HepG2 (cell line): ENCODE measurements at regions not wholly inside any gene's neighbourhood (a gene's known extent, or its start where the extent isn't known, plus 50 kb on each side); places are given as distances from the start of the nearest gene placed in this dataset.

ENCODE experiments used
- ATAC-seq: fragments of 200-7000 bp; cut with Tn5 transposase; 3 replicates; pipeline ENCODE4 v1.9.1; 2020; ENCODE audit warnings: mild to moderate bottlenecking, moderate library complexity
- BruUV-seq: library from RNA; stranded (reverse); fragments of 400-500 nt; replicated peaks from 2 replicates; lab custom pipeline; 2021; lab: Mats Ljungman, UMichigan
- CTCF ChIA-PET: fragments of 300-600 bp; formaldehyde crosslinking; extraction: SDS; loops from one replicate; lab custom pipeline; 2021; ENCODE audit warnings: low total read pairs, inconsistent platforms, low intra/inter-chr PET ratio; lab: Yijun Ruan, JAX
- POLR2A ChIA-PET: fragments of 350-600 bp; sonication (Branson Sonifier 250); formaldehyde crosslinking; loops from one replicate; lab custom pipeline; 2020; ENCODE audit warnings: antibody characterized with exemption, inconsistent platforms; lab: Yijun Ruan, JAX
- DNase-seq: peaks from one replicate; pipeline ENCODE4 v3.0.0-alpha.2; 2015; ENCODE audit warnings: low spot score
- FAIRE-seq: peaks from 3 replicates; lab custom pipeline; 2011; peaks lifted over from hg19 to GRCh38; lab: Jason Lieb, UNC
- H2AFZ ChIP-seq: one replicate; pipeline ENCODE4 v1.6.1; 2011; ENCODE audit warnings: low read length, inconsistent platforms
- H3K27ac ChIP-seq: fragments of 300-600 bp; 3 replicates; pipeline ENCODE4 v1.8.0; 2011; ENCODE audit warnings: mixed run types, mild to moderate bottlenecking, mixed read lengths, low read length, inconsistent platforms; ENCODE audit not compliant: insufficient read depth; ENCODE audit errors: extremely low read length
- H3K27me3 ChIP-seq, 2 experiments: fragments of 200-600 bp in 1 of 2; 2 replicates in 1 of 2; 3 replicates in 1 of 2; pipeline versions ENCODE4 v1.6.0 to v1.8.0; 2011; ENCODE audit warnings: low read length in 2 of 2, mild to moderate bottlenecking in 2 of 2, moderate library complexity in 2 of 2, inconsistent platforms in 1 of 2; ENCODE audit not compliant: insufficient read depth in 2 of 2, control insufficient read depth in 1 of 2
- H3K36me3 ChIP-seq, 2 experiments: fragments of 200-600 bp in 1 of 2; replicated peaks in 1 of 2; 2 replicates in 1 of 2; 3 replicates in 1 of 2; pipeline versions ENCODE4 v1.5.1 to v1.8.0; 2011; ENCODE audit warnings: low read length in 2 of 2, inconsistent platforms in 1 of 2; ENCODE audit not compliant: insufficient read depth in 2 of 2, control insufficient read depth in 1 of 2
- H3K4me1 ChIP-seq: 2 replicates; pipeline ENCODE4 v1.5.1; 2012; ENCODE audit warnings: low read length, inconsistent platforms; ENCODE audit not compliant: insufficient read depth
- H3K4me2 ChIP-seq: 2 replicates; pipeline ENCODE4 v1.6.0; 2011; ENCODE audit warnings: low read depth, low read length, inconsistent platforms
- H3K4me3 ChIP-seq, 3 experiments: fragments of 200-600 bp in 1 of 3; sonication (generic), shearing (Covaris generic) in 1 of 3; replicated peaks in 1 of 3; 2 replicates each; pipeline ENCODE4 v1.5.1; 2011 to 2016; ENCODE audit warnings: low read length in 3 of 3, inconsistent platforms in 2 of 3, low read depth in 2 of 3, mild to moderate bottlenecking in 2 of 3, control low read depth in 1 of 3, mixed read lengths in 1 of 3; ENCODE audit not compliant: insufficient read depth in 1 of 3
- H3K79me2 ChIP-seq: one replicate; pipeline ENCODE4 v1.6.1; 2011; ENCODE audit warnings: low read length, inconsistent platforms; ENCODE audit not compliant: insufficient read depth
- H3K9ac ChIP-seq: 2 replicates; pipeline ENCODE4 v1.6.0; 2011; ENCODE audit warnings: mild to moderate bottlenecking, low read depth, low read length, inconsistent platforms; ENCODE audit not compliant: insufficient read depth
- H3K9me3 ChIP-seq: 2 replicates; pipeline ENCODE4 v1.5.1; 2012; ENCODE audit warnings: mild to moderate bottlenecking, low read length
- H4K20me1 ChIP-seq: 2 replicates; pipeline ENCODE4 v1.6.0; 2011; ENCODE audit warnings: inconsistent platforms, mild to moderate bottlenecking, low read length, moderate library complexity; ENCODE audit not compliant: insufficient read depth
- AKAP8 ChIP-seq: sonication (generic); formaldehyde crosslinking; IDR thresholded peaks from 2 replicates; pipeline ENCODE4 v1.5.1; 2020; ENCODE audit warnings: mild to moderate bottlenecking, missing genetic modification reagents
- ATF5 ChIP-seq: sonication (generic); formaldehyde crosslinking; IDR thresholded peaks from 2 replicates; pipeline ENCODE4 v1.4.0; 2020; ENCODE audit warnings: mild to moderate bottlenecking, low read depth, missing genetic modification reagents
- ATRX ChIP-seq: sonication (generic); formaldehyde crosslinking; IDR thresholded peaks from 2 replicates; pipeline ENCODE4 v1.4.0; 2020; ENCODE audit warnings: missing genetic modification reagents, borderline replicate concordance
- BRD4 ChIP-seq: sonication (generic); formaldehyde crosslinking; IDR thresholded peaks from 2 replicates; pipeline ENCODE4 v1.4.0; 2020; ENCODE audit warnings: missing genetic modification reagents
- CENPX ChIP-seq: sonication (generic); formaldehyde crosslinking; IDR thresholded peaks from 2 replicates; pipeline ENCODE4 v1.9.0; 2021; ENCODE audit warnings: mild to moderate bottlenecking, missing genetic modification reagents, moderate library complexity
- ELF4 ChIP-seq: sonication (generic); formaldehyde crosslinking; IDR thresholded peaks from 2 replicates; pipeline ENCODE4 v1.5.0; 2020; ENCODE audit warnings: missing genetic modification reagents, mild to moderate bottlenecking, moderate library complexity, borderline replicate concordance
- FOXJ3 ChIP-seq: sonication (generic); formaldehyde crosslinking; IDR thresholded peaks from 2 replicates; pipeline ENCODE4 v1.4.0; 2020; ENCODE audit warnings: missing genetic modification reagents, mild to moderate bottlenecking, borderline replicate concordance
- HMG20A ChIP-seq: IDR thresholded peaks from 2 replicates; pipeline ENCODE4 v1.6.1; 2016; ENCODE audit warnings: borderline replicate concordance
- SKI ChIP-seq: fragments of 450-650 bp; IDR thresholded peaks from one replicate; pipeline ENCODE4 v1.6.1; 2018; ENCODE audit warnings: mild to moderate bottlenecking; ENCODE audit not compliant: partially characterized antibody
- SMAD3 ChIP-seq: sonication (generic); formaldehyde crosslinking; IDR thresholded peaks from 2 replicates; pipeline ENCODE4 v1.4.0; 2020; ENCODE audit warnings: missing genetic modification reagents
- TEF ChIP-seq: sonication (generic); formaldehyde crosslinking; IDR thresholded peaks from 2 replicates; pipeline ENCODE4 v1.5.0; 2020; ENCODE audit warnings: missing genetic modification reagents
- YY1 ChIP-seq: IDR thresholded peaks from 2 replicates; pipeline ENCODE4 v1.6.1; 2011; ENCODE audit warnings: low read length, low read depth, moderate library complexity, mild to moderate bottlenecking; ENCODE audit not compliant: insufficient read depth, insufficient replicate concordance
- ZNF354B ChIP-seq: sonication (generic); formaldehyde crosslinking; IDR thresholded peaks from 2 replicates; pipeline ENCODE4 v1.8.0; 2022; ENCODE audit warnings: mild to moderate bottlenecking, missing genetic modification reagents
- ZNF552 ChIP-seq: sonication (generic); formaldehyde crosslinking; IDR thresholded peaks from 2 replicates; pipeline ENCODE4 v1.9.0; 2022; ENCODE audit warnings: missing genetic modification reagents, mild to moderate bottlenecking, borderline replicate concordance
- ZNF605 ChIP-seq: sonication (generic); formaldehyde crosslinking; IDR thresholded peaks from 2 replicates; pipeline ENCODE4 v1.8.0; 2022; ENCODE audit warnings: mild to moderate bottlenecking, missing genetic modification reagents
- ZNF709 ChIP-seq: sonication (generic); formaldehyde crosslinking; IDR thresholded peaks from 2 replicates; pipeline ENCODE4 v1.5.0; 2020; ENCODE audit warnings: mild to moderate bottlenecking, missing genetic modification reagents
- ZNF720 ChIP-seq: sonication (generic); formaldehyde crosslinking; IDR thresholded peaks from 2 replicates; pipeline ENCODE4 v1.4.0; 2020; ENCODE audit warnings: missing genetic modification reagents
- WGBS: methylation state at CpG from one replicate; pipeline ENCODE4 v1.1.6; 2017; ENCODE audit warnings: low lambda C conversion rate; 5-methylcytosine and 5-hydroxymethylcytosine counted together
- in situ Hi-C: cut with HindIII; loops from 2 replicates; pipeline ENCODE4 v1.10.0; 2017; ENCODE audit warnings: low pct_unique_long_range_greater_than_20kb; ENCODE audit not compliant: extremely low pct_ligation_motif_present
- intact Hi-C: fragments of 100-400 bp; cut with micrococcal nuclease; formaldehyde crosslinking; loops from one replicate; pipeline ENCODE4 v1.10.0; 2022; ENCODE audit not compliant: unreplicated experiment
- TF ChIP-seq, protein P1 (sequence below): sonication (generic); formaldehyde crosslinking; IDR thresholded peaks from 2 replicates; pipeline ENCODE4 v1.8.1; 2023; ENCODE audit warnings: mild to moderate bottlenecking, missing genetic modification reagents
- TF ChIP-seq, protein P2 (sequence below), 2 experiments: sonication (generic) in 1 of 2; formaldehyde crosslinking in 1 of 2; IDR thresholded peaks; 2 replicates each; pipeline versions ENCODE4 v1.4.0 to v1.6.1; 2018 to 2020; ENCODE audit warnings: missing genetic modification reagents in 2 of 2, borderline replicate concordance in 1 of 2, low read depth in 1 of 2, mild to moderate bottlenecking in 1 of 2, missing biosample characterization in 1 of 2

DNA sequence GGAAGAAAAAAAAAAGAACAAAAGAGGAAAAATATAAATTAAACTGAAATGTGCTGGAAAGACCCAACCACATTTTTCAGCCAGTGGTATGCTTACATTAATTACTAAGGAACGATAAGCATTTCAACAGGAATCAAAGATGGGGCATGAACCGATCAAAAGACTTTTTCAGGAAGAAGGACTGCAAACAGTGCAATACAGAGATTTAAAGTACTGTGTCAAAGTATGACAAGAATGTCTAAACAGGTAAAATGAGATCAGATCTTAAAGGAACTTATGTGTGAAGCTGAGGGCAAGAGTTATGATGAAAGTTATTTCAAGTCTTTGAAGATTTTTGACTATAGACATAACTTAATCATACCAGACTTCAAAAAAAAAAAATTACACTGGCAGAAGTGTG lies 1761.8 kb downstream of the SLITRK5 start:
- Histone ChIP-seq H3K4me3 (no peak overlapping the region), H4K20me1 (no peaks in the 10 kb centered on the region), H3K9ac (no peak overlapping the region), H3K27me3 (no peaks in the 10 kb centered on the region; a peak in 1 of 5 replicates), H3K27ac (no peak overlapping the region), H3K9me3 (no peaks in the 10 kb centered on the region), H3K4me2 (no peak overlapping the region), H3K36me3 (no peaks in the 10 kb centered on the region), H2AFZ (no peak overlapping the region), H3K79me2 (no peaks in the 10 kb centered on the region), H3K4me1 (no peaks in the 10 kb centered on the region)
- DNase-seq (no peak), FAIRE-seq (no peak), ATAC-seq (no peak)
- POLR2A ChIA-PET: no interaction called here
- CTCF ChIA-PET: no interaction called here
- WGBS: 20% methylated on average over 2 of the region's 2 CpGs
- intact Hi-C loops (no loop called here), in situ Hi-C loops (no loop called here)
- no TSS peak for BruUV-seq
- TF ChIP-seq ZNF354B (no peak), ZNF605 (CRISPR knock-in tag) (no peak), ATRX (CRISPR knock-in tag) (no peak), ZNF709 (no peak), ATF5 (CRISPR knock-in tag) (no peak), ZNF552 (no peak), ELF4 (CRISPR knock-in tag) (no peak), TEF (CRISPR knock-in tag) (no peak), CENPX (CRISPR knock-in tag) (no peak), SMAD3 (CRISPR knock-in tag) (no peak), BRD4 (CRISPR knock-in tag) (no peak), YY1 (no peak), FOXJ3 (CRISPR knock-in tag) (no peak), ZNF720 (CRISPR knock-in tag) (no peak), HMG20A (CRISPR knock-in tag) (no peak), AKAP8 (CRISPR knock-in tag) (no peak), SKI (no peak)
- TF ChIP-seq, protein P1, sequence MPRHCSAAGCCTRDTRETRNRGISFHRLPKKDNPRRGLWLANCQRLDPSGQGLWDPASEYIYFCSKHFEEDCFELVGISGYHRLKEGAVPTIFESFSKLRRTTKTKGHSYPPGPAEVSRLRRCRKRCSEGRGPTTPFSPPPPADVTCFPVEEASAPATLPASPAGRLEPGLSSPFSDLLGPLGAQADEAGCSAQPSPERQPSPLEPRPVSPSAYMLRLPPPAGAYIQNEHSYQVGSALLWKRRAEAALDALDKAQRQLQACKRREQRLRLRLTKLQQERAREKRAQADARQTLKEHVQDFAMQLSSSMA: no peak
- TF ChIP-seq, protein P2, sequence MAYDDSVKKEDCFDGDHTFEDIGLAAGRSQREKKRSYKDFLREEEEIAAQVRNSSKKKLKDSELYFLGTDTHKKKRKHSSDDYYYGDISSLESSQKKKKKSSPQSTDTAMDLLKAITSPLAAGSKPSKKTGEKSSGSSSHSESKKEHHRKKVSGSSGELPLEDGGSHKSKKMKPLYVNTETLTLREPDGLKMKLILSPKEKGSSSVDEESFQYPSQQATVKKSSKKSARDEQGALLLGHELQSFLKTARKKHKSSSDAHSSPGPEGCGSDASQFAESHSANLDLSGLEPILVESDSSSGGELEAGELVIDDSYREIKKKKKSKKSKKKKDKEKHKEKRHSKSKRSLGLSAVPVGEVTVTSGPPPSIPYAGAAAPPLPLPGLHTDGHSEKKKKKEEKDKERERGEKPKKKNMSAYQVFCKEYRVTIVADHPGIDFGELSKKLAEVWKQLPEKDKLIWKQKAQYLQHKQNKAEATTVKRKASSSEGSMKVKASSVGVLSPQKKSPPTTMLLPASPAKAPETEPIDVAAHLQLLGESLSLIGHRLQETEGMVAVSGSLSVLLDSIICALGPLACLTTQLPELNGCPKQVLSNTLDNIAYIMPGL (CRISPR knock-in tag; IDR thresholded peaks at IDR 0.05; ENCODE audit: borderline replicate concordance in 1 of 2, low read depth in 1 of 2): no peak
